ENCODE measurements at regions not wholly inside any gene's neighbourhood (a gene's known extent, or its start where the extent isn't known, plus 50 kb on each side); places are given as distances from the start of the nearest gene placed in this dataset.

GRCh38 chr2:38218591-38218991, 142.6 kb upstream of the CYP1B1 start:
- no peak overlapping the region for H2AFZ ChIP-seq (ENCODE audit: low read length)
- H3K27me3 ChIP-seq (ENCODE audit: insufficient read depth, low read length, poor library complexity, severe bottlenecking) = no peaks in the 10 kb centered on the region
- no peaks in the 10 kb centered on the region for H3K79me2 ChIP-seq (ENCODE audit: insufficient read depth, low read length)
- H3K9me2 ChIP-seq (replicated peaks; ENCODE audit: low read depth, low read length) = no peaks in the 10 kb centered on the region
- H3K4me2 ChIP-seq (ENCODE audit: low read depth, low read length, poor library complexity, severe bottlenecking) = no peak overlapping the region
- TF ChIP-seq EZH2phosphoT487 (IDR thresholded peaks at IDR 0.05; ENCODE audit: borderline replicate concordance) (no peak), CTCF (conservative IDR thresholded peaks at IDR 0.05; ENCODE audit: low read length) (no peak)
- no peak overlapping the region for H3K9ac ChIP-seq (ENCODE audit: low read depth, low read length, poor library complexity, severe bottlenecking)
- peaks cover 6% of the 10 kb centered on the region for H3K4me1 ChIP-seq (ENCODE audit: insufficient read depth, low read length, poor library complexity, severe bottlenecking)
- H3F3A ChIP-seq (ENCODE audit: low read depth) = no peaks in the 10 kb centered on the region
- H4K20me1 ChIP-seq (ENCODE audit: insufficient read depth, low read length, poor library complexity, severe bottlenecking) = no peaks in the 10 kb centered on the region
- no peaks in the 10 kb centered on the region for H3K9me3 ChIP-seq (ENCODE audit: insufficient read depth, low read depth, low read length)
- H3K4me3 ChIP-seq (ENCODE audit: low read length, poor library complexity, severe bottlenecking) = no peak overlapping the region
- H3K36me3 ChIP-seq (ENCODE audit: insufficient read depth, low read length) = no peaks in the 10 kb centered on the region

GRCh38 chr2:38217401-38218188, 141.6 kb upstream of the CYP1B1 start:
- H3K4me2 ChIP-seq (ENCODE audit: low read depth, low read length, poor library complexity, severe bottlenecking) = no peak overlapping the region
- H3F3A ChIP-seq (ENCODE audit: low read depth) = no peaks in the 10 kb centered on the region
- H4K20me1 ChIP-seq (ENCODE audit: insufficient read depth, low read length, poor library complexity, severe bottlenecking) = no peaks in the 10 kb centered on the region
- no peaks in the 10 kb centered on the region for H3K36me3 ChIP-seq (ENCODE audit: insufficient read depth, low read length)
- no peak overlapping the region for H3K9ac ChIP-seq (ENCODE audit: low read depth, low read length, poor library complexity, severe bottlenecking)
- H3K27me3 ChIP-seq (ENCODE audit: insufficient read depth, low read length, poor library complexity, severe bottlenecking) = no peaks in the 10 kb centered on the region
- no peaks in the 10 kb centered on the region for H3K9me2 ChIP-seq (replicated peaks; ENCODE audit: low read depth, low read length)
- H3K4me1 ChIP-seq (ENCODE audit: insufficient read depth, low read length, poor library complexity, severe bottlenecking) = peaks cover 7% of the 10 kb centered on the region
- TF ChIP-seq EZH2phosphoT487 (IDR thresholded peaks at IDR 0.05; ENCODE audit: borderline replicate concordance) = no peak
- H2AFZ ChIP-seq (ENCODE audit: low read length) = no peak overlapping the region
- H3K9me3 ChIP-seq (ENCODE audit: insufficient read depth, low read depth, low read length) = no peaks in the 10 kb centered on the region
- no peaks in the 10 kb centered on the region for H3K79me2 ChIP-seq (ENCODE audit: insufficient read depth, low read length)
- no peak overlapping the region for H3K4me3 ChIP-seq (ENCODE audit: low read length, poor library complexity, severe bottlenecking)

- no peak overlapping the region for H3K4me3 ChIP-seq (ENCODE audit: low read length, poor library complexity, severe bottlenecking)
- H3K4me1 ChIP-seq (ENCODE audit: insufficient read depth, low read length, poor library complexity, severe bottlenecking) = peaks cover 7% of the 10 kb centered on the region
- H3K27me3 ChIP-seq (ENCODE audit: insufficient read depth, low read length, poor library complexity, severe bottlenecking) = no peaks in the 10 kb centered on the region
- H4K20me1 ChIP-seq (ENCODE audit: insufficient read depth, low read length, poor library complexity, severe bottlenecking) = no peaks in the 10 kb centered on the region
- H3K9me3 ChIP-seq (ENCODE audit: insufficient read depth, low read depth, low read length) = no peaks in the 10 kb centered on the region
- TF ChIP-seq EZH2phosphoT487 (IDR thresholded peaks at IDR 0.05; ENCODE audit: borderline replicate concordance) (no peak), CTCF (conservative IDR thresholded peaks at IDR 0.05; ENCODE audit: low read length) (no peak)
- H2AFZ ChIP-seq (ENCODE audit: low read length) = no peak overlapping the region
- H3K36me3 ChIP-seq (ENCODE audit: insufficient read depth, low read length) = no peaks in the 10 kb centered on the region
- H3K9ac ChIP-seq (ENCODE audit: low read depth, low read length, poor library complexity, severe bottlenecking) = no peak overlapping the region
- H3K9me2 ChIP-seq (replicated peaks; ENCODE audit: low read depth, low read length) = no peaks in the 10 kb centered on the region
- no peaks in the 10 kb centered on the region for H3K79me2 ChIP-seq (ENCODE audit: insufficient read depth, low read length)
- H3F3A ChIP-seq (ENCODE audit: low read depth) = no peaks in the 10 kb centered on the region
- H3K4me2 ChIP-seq (ENCODE audit: low read depth, low read length, poor library complexity, severe bottlenecking) = no peak overlapping the region
Measured at GRCh38 chr2:38216886-38217285, 140.9 kb upstream of the CYP1B1 start.

GRCh38 chr2:38215993-38216392, 140.0 kb upstream of the CYP1B1 start:
- H4K20me1 ChIP-seq (ENCODE audit: insufficient read depth, low read length, poor library complexity, severe bottlenecking) = no peaks in the 10 kb centered on the region
- peaks cover 7% of the 10 kb centered on the region for H3K4me1 ChIP-seq (ENCODE audit: insufficient read depth, low read length, poor library complexity, severe bottlenecking)
- H3K27me3 ChIP-seq (ENCODE audit: insufficient read depth, low read length, poor library complexity, severe bottlenecking) = no peaks in the 10 kb centered on the region
- H3K4me3 ChIP-seq (ENCODE audit: low read length, poor library complexity, severe bottlenecking) = no peak overlapping the region
- H3K9me3 ChIP-seq (ENCODE audit: insufficient read depth, low read depth, low read length) = no peaks in the 10 kb centered on the region
- no peaks in the 10 kb centered on the region for H3K79me2 ChIP-seq (ENCODE audit: insufficient read depth, low read length)
- H3F3A ChIP-seq (ENCODE audit: low read depth) = no peaks in the 10 kb centered on the region
- H3K36me3 ChIP-seq (ENCODE audit: insufficient read depth, low read length) = no peaks in the 10 kb centered on the region
- H3K4me2 ChIP-seq (ENCODE audit: low read depth, low read length, poor library complexity, severe bottlenecking) = no peak overlapping the region
- no peak overlapping the region for H3K9ac ChIP-seq (ENCODE audit: low read depth, low read length, poor library complexity, severe bottlenecking)
- TF ChIP-seq CTCF (conservative IDR thresholded peaks at IDR 0.05; ENCODE audit: low read length) (no peak), EZH2phosphoT487 (IDR thresholded peaks at IDR 0.05; ENCODE audit: borderline replicate concordance) (no peak)
- H3K9me2 ChIP-seq (replicated peaks; ENCODE audit: low read depth, low read length) = no peaks in the 10 kb centered on the region
- H2AFZ ChIP-seq (ENCODE audit: low read length) = no peak overlapping the region

Measured in Loucy (cell line).